Kidney epithelial cell (primary cell): ENCODE measurements at regions not wholly inside any gene's neighbourhood (a gene's known extent, or its start where the extent isn't known, plus 50 kb on each side); places are given as distances from the start of the nearest gene placed in this dataset.
A peak's percentile ranks its signal among the peaks of the same experiment; 100 is the strongest.
"Not testable (repeated sequence)": the region's sequence is repeated elsewhere in the genome, so short reads cannot be mapped to it uniquely, and the experiment has no call there.

ENCODE experiments used
- DNase-seq: peaks from one replicate; pipeline ENCODE4 v3.0.0-alpha.2; 2010; ENCODE audit warnings: low read depth
- H3K27me3 ChIP-seq: 2 replicates; pipeline ENCODE4 v1.6.0; 2011; ENCODE audit warnings: low read length; ENCODE audit not compliant: control insufficient read depth, insufficient read depth
- H3K36me3 ChIP-seq: 2 replicates; pipeline ENCODE4 v1.5.1; 2011; ENCODE audit warnings: low read length; ENCODE audit not compliant: control insufficient read depth, insufficient read depth
- H3K4me3 ChIP-seq: 2 replicates; pipeline ENCODE4 v1.5.1; 2011; ENCODE audit warnings: low read depth, mild to moderate bottlenecking, control low read depth, low read length

DNA sequence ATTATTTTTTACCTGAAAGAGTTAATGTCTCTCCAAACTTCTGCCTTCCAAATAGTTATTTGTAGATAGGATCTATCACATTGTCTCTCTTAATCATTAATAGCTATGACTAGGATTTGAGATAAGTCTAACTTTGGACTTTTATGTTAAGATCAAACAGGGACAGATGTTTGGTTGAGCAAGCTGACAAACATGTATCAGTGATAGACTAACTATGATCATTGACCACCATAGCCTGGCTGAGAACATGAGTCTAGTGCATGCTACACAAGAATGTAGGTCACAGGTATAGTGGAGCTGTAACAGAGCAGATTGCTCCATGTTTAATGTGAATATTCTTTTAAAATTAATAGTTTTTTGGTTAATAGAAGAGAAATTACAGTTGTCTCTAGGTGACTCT, 52.0 kb downstream of the SYT15B start:
- not testable (repeated sequence) for H3K4me3 ChIP-seq, DNase-seq, H3K36me3 ChIP-seq, H3K27me3 ChIP-seq

DNA sequence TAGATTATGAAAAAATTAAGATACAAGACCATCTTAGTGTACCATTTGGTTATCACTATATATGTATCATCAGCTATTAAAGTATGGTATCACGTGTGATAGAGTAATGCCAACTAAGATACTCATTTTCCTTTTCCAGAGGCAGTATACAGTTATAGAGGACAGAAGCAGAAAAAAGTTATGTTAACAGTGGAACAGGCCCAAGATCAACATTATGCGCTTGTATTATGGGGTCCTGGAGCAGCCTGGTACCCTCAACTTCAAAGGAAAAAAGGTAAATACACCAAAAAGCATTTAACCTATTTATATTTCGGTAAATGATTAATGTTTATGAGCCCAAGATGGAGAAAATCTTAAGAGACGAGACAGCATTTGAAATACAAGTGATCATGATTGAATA, 52.9 kb downstream of the SYT15B start:
- H3K36me3 ChIP-seq, H3K4me3 ChIP-seq, H3K27me3 ChIP-seq, DNase-seq: not testable (repeated sequence)

DNA sequence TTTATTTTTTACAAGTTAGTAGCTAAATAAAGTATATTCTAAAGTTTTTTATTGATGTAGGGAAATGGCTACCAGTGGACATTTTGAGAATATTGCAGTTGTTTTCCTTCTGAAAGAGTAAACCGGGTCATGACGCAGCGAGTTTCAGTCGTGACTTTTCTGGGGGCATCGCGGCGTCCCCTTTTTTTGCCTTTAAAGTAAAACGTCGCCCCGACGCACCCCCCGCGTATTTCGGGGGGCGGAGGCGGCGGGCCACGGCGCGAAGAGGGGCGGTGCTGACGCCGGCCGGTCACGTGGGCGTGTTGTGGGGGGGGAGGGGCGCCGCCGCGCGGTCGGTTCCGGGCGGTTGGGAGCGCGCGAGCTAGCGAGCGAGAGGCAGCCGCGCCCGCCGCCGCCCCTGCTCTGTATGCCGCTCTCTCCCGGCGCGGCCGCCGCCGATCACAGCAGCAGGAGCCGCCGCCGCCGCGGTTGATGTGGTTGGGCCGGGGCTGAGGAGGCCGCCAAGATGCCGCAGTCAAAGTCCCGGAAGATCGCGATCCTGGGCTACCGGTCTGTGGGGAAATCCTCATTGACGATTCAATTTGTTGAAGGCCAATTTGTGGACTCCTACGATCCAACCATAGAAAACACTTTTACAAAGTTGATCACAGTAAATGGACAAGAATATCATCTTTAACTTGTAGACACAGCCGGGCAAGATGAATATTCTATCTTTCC, 57.5 kb downstream of the SYT15B start:
- H3K36me3 ChIP-seq, DNase-seq, H3K27me3 ChIP-seq: not testable (repeated sequence)
- peak overlapping the region; percentile 35 for H3K4me3 ChIP-seq

DNA sequence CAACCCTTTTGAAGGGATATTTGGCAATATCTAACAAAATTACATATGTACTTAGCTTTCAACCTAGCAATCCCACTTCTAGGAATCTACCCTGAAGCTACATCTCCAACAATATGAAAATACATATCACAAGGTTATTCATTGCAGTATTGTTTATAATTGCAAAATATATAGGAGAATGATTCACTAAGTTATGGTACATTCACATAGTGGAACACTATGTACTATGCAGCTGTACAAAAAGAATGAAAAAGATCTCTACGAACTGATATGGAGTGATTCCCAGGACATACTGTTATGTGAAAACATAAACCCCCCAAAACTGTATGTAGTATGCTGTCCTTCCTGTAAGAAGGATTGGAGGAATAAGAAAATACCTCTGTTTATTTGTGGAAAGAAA, 62.1 kb downstream of the SYT15B start:
- not testable (repeated sequence) for H3K27me3 ChIP-seq, H3K4me3 ChIP-seq, H3K36me3 ChIP-seq, DNase-seq

DNA sequence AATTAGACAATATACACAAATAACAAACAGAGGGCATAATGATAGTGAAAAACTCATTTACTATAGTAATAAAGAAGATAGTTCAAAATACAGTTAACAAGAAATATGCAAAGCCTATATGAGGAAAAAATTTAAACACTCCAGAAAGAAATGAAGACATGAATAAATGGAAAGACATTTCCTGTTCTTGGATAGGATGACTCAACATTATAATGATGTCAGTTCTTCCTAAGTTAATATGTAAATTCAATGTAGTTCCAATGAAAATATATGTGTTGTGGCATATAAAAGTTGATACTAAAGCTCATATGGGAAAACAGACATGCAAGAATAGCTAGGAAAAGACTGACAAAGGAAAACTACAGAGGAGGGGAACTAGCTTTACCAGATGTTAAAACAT, 63.5 kb downstream of the SYT15B start:
- DNase-seq, H3K36me3 ChIP-seq, H3K27me3 ChIP-seq, H3K4me3 ChIP-seq: not testable (repeated sequence)

DNA sequence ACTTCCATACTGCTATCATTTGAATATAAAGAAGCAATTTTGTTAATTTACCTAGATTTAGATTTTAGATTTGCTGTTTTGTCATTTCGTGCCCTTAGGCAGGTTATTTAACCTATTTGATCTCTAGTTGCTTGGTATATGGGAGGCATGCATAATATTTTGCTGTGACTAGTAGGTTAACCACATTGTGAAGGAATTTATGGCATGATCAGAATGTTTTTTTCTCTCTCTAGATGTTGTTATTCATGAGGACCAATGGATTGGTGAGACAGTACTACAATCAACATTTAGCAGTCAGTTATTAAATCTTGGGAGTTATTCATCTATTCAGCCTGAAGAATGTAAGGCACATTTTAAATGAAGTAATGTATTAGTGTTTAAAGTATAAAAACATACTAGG, 67.2 kb downstream of the SYT15B start:
- not testable (repeated sequence) for H3K27me3 ChIP-seq, DNase-seq, H3K4me3 ChIP-seq, H3K36me3 ChIP-seq

DNA sequence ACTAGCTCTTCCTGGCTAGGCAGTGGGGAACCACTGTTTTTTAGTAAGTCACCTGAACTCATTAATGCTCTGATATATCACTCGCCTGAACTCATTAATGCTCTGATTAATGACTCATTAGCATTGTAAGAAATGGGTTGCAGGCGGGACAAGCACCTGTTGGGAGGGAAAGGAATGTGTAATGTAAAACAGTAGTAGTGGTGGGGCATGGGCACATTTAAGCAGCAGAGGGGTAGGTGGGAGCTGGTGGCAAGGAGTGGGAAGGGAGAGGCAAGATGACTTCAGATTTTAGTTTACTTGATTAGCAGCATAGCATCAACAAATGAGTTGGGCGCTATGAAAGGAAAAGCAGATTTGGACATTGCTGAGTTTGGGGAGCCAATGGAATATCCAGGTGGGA, 68.2 kb downstream of the SYT15B start:
- H3K27me3 ChIP-seq, H3K36me3 ChIP-seq, DNase-seq, H3K4me3 ChIP-seq: not testable (repeated sequence)

DNA sequence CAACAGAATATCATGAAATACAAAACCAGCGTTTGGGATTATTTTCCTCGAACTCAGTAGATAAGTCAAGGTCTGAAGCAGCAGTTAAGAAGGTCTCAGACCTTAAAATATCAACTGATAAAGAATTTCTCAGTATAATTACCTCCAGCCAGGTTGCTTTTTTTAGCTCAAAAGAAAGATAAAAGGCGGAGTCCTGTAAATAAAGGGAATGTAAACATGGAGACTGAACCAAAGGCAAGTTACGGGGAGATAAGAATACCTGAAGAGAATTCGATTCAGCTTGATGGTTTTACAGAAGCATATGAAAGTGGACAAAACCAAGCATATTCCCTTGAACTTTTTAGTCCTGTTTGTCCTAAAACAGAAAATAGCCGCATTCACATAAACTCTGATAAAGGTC, 73.1 kb downstream of the SYT15B start:
- not testable (repeated sequence) for H3K27me3 ChIP-seq, DNase-seq, H3K36me3 ChIP-seq, H3K4me3 ChIP-seq

DNA sequence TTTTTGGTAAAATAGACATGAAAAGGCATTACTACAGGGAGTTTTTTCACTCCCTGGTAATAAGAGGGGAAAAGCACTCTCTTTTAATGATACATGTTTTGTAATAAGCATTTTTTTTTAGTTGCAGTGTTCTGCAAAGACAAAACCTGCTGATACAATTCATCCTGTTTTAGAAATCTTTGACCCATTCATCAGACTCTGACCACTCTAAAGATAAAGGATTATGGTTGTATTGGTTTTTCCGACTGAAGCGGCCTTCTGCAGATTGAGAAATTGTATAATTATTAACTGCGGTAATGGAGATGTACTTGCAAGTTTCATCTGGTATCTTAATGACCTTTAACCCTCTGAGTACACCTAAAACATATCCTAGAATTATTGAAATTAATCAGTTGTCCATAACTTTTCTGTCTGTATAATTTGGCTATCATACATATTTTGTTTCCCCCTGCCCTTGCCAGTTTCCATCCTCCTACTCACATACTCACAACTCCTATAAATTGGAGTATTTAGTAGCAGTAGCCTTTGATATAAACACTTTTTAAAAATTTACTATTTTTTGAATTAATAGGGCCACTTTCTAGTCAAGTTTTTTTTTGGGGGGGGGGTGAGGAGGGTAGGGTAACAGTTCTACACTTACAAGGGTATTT, 79.4 kb downstream of the SYT15B start:
- H3K27me3 ChIP-seq, H3K4me3 ChIP-seq, H3K36me3 ChIP-seq, DNase-seq: not testable (repeated sequence)

DNA sequence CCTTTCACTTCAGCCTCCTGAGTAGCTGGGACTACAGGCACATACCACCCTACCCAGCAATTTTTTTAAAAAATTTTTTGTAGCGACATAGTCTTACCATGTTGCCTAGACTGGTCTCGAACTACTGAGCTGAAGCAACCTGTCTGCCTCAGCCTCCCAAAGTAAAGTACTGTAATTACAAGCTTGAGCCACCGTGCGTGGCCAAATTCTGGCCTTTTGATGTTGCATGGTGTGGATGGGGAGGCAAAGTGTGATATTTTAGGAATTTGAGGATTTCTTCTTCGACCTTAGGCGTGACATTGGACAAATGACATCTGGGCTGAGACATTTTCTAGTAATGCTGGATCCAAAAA, 81.8 kb downstream of the SYT15B start:
- not testable (repeated sequence) for H3K36me3 ChIP-seq, H3K27me3 ChIP-seq, DNase-seq, H3K4me3 ChIP-seq

DNA sequence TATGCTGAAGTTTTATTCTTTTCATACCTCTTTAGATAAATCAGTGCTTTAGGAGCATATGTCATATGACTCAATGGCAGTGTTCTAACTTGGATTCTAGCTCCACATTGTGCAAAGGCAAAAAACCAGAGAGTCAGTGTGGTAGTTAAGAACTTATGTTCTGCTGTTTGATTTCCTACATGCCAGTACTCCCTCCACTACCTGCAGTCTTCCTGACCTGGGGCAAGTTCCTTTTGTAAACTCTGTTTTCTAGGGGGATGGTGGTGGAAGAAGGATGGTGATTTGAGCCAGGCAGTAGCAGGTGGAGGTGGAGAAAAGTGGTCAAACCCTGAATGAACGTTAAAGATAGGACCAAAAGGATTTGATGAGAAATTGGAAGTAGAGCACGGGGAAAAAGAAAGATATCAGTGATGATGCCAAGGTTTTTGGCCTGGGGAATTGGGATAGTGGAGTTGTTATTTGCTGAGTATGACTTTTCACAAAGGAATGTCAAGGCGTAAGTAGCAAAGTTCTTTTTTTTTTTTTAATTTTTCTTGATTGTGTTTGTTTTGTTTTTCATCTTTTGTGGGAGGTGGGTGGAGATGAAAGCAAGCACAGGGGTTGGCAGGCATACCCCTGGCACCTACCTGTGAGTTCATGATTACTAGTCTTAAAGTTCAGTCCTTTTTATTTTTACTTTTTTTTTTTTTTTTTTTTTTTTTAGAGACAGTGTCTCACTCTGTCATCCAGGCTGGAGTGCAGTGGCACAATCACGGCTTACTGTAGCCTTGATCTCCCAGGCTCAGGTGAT, 82.3 kb downstream of the SYT15B start:
- DNase-seq = not testable (repeated sequence)

DNA sequence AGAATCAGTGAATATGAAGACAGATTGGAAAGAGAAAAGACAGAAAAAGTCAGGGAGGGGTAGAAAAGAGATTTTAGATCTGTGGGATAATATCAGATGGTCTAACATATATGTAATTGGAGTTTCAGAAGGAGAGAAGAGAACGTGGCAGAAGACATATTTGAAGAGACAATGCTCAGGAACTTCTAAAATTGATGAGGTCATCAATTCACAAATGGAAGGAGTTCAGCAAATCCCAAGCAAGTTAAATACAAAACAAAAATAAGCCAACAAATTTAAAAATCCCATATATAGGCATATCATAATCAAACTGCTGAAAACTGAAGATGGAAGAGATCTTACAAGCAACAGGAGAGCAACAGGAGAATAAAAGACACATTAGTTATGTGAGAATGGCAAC, 87.3 kb downstream of the SYT15B start:
- H3K4me3 ChIP-seq, DNase-seq, H3K27me3 ChIP-seq, H3K36me3 ChIP-seq: not testable (repeated sequence)

More for the DNA sequence above, 82.3 kb downstream of the SYT15B start:
- H3K36me3 ChIP-seq, H3K27me3 ChIP-seq, H3K4me3 ChIP-seq: not testable (repeated sequence)

DNA sequence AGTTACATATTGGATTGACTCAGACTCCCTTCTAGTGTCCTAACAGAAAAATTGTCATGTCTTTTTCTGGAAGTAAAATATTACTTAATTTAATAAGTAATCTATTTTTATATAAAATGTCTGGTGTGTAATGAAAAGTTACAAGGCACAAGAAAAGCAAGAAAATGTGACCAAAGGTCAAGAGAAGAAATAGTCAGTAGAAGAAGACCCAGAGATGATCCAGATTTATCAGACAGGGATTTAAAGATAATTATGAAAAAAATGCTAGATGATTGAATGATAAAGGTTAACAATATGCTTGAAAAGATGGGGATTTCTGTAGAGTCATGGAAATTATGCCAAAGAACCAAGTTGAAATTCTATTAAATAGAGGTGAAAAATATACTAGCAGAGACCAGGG, 87.8 kb downstream of the SYT15B start:
- not testable (repeated sequence) for H3K4me3 ChIP-seq, DNase-seq, H3K36me3 ChIP-seq

DNA sequence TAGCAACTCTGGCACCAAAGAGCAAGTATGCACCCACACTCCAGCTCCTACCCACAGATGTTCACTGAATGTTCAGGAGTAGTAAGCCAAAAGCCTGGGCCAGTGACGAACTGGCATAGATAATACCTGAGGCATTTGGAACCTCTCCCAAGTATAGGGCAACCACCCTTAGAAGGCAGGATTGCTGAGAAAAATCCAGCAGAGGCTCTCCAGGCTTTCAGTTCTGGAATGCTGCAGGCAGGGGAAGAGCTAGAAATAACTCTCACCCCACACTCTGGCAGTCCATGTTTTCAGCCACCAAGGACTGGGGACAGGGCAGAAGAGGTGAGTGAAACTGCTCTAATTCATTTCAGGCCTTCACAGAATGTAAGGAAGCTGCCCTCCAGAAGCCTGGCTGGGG, 90.3 kb downstream of the SYT15B start:
- not testable (repeated sequence) for H3K36me3 ChIP-seq, DNase-seq, H3K4me3 ChIP-seq, H3K27me3 ChIP-seq

More for the DNA sequence above, 87.8 kb downstream of the SYT15B start:
- not testable (repeated sequence) for H3K27me3 ChIP-seq

DNA sequence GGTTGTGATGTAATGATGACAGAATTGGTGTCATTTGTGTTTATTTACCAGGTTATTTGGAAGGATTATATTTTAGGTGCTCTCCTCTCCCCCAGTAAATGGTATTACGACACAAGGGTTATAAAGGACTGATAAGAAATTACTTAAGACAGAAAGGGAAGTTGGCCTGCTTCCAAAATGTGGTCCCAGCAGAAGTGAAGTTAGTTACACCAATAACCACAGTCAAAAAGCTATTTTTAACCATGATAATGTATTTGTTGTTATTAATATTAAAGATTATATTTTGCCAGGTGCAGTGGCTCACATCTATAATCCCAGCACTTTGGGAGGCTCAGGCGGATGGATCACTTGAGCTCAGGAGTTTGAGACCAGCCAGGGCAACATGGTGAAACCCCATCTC, 92.5 kb downstream of the SYT15B start:
- not testable (repeated sequence) for H3K4me3 ChIP-seq, H3K27me3 ChIP-seq, DNase-seq, H3K36me3 ChIP-seq
